Uterus (tissue), 3 donors: ENCODE measurements at regions not wholly inside any gene's neighbourhood (a gene's known extent, or its start where the extent isn't known, plus 50 kb on each side); places are given as distances from the start of the nearest gene placed in this dataset.

Experiments
- DNase-seq, 2 donors: peaks; one replicate each; pipeline ENCODE4 v3.0.0-alpha.2; 2019 to 2020
- H3K27ac ChIP-seq, 2 donors: fragments of 200-600 bp; sonication (generic); 1 replicate in 1 of 2; 2 replicates in 1 of 2; pipeline ENCODE4 v1.5.1; 2016 to 2018
- H3K27me3 ChIP-seq, 2 donors: fragments of 200-600 bp; sonication (generic); one replicate each; pipeline ENCODE4 v1.5.1; 2018 to 2019; ENCODE audit warnings: control low read depth in 1 of 2
- H3K36me3 ChIP-seq, 2 donors: fragments of 200-600 bp; sonication (generic); one replicate each; pipeline ENCODE4 v1.5.1; 2019; ENCODE audit warnings: control low read depth in 1 of 2
- H3K4me1 ChIP-seq, 2 donors: fragments of 200-600 bp; sonication (generic); one replicate each; pipeline ENCODE4 v1.5.1; 2018 to 2019; ENCODE audit warnings: control low read depth in 1 of 2
- H3K4me3 ChIP-seq, 2 donors: fragments of 200-600 bp; sonication (generic); 1 replicate in 1 of 2; 2 replicates in 1 of 2; pipeline ENCODE4 v1.5.1; 2018 to 2019; ENCODE audit warnings: mild to moderate bottlenecking in 1 of 2
- H3K9me3 ChIP-seq, 2 donors: fragments of 200-600 bp; sonication (generic); one replicate each; pipeline ENCODE4 v1.5.1; 2019; ENCODE audit warnings: control low read depth in 1 of 2
- POLR2A ChIP-seq, 2 donors: fragments of 450-650 bp; IDR thresholded peaks; one replicate each; pipeline ENCODE4 v1.6.1; 2016; ENCODE audit warnings: antibody characterized with exemption in 2 of 2, mild to moderate bottlenecking in 1 of 2, moderate library complexity in 1 of 2
- intact Hi-C: fragments of 100-400 bp; cut with DNase I; formaldehyde crosslinking; loops from one replicate; pipeline ENCODE4 v1.15.1; 2023; ENCODE audit warnings: low total_unique reads
- TF ChIP-seq, protein P1 (sequence below), 4 experiments: fragments of 200-600 bp in 2 of 4; fragments of 450-650 bp in 2 of 4; sonication (generic) in 2 of 4; IDR thresholded peaks; one replicate each; pipeline ENCODE4 v1.5.1; 2016 to 2019; ENCODE audit warnings: antibody characterized with exemption in 4 of 4, mild to moderate bottlenecking in 2 of 4, moderate library complexity in 1 of 4
- donor health status: DM: yes; HTN: yes; CAD: no.

GRCh38 chr6:167717867-167718266, 108.8 kb upstream of the AFDN start:
- H3K9me3 ChIP-seq: no peaks in the 10 kb centered on the region
- no peak overlapping the region for H3K4me3 ChIP-seq
- TF ChIP-seq, protein P1, sequence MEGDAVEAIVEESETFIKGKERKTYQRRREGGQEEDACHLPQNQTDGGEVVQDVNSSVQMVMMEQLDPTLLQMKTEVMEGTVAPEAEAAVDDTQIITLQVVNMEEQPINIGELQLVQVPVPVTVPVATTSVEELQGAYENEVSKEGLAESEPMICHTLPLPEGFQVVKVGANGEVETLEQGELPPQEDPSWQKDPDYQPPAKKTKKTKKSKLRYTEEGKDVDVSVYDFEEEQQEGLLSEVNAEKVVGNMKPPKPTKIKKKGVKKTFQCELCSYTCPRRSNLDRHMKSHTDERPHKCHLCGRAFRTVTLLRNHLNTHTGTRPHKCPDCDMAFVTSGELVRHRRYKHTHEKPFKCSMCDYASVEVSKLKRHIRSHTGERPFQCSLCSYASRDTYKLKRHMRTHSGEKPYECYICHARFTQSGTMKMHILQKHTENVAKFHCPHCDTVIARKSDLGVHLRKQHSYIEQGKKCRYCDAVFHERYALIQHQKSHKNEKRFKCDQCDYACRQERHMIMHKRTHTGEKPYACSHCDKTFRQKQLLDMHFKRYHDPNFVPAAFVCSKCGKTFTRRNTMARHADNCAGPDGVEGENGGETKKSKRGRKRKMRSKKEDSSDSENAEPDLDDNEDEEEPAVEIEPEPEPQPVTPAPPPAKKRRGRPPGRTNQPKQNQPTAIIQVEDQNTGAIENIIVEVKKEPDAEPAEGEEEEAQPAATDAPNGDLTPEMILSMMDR (IDR thresholded peaks at IDR 0.05): no peak
- TF ChIP-seq POLR2A (IDR thresholded peaks at IDR 0.05): no peak
- H3K27me3 ChIP-seq: no peaks in the 10 kb centered on the region
- intact Hi-C loops: no loop called here
- no peaks in the 10 kb centered on the region for H3K4me1 ChIP-seq
- no peak overlapping the region for H3K27ac ChIP-seq
- no peaks in the 10 kb centered on the region for H3K36me3 ChIP-seq
- no peak for DNase-seq

DNA sequence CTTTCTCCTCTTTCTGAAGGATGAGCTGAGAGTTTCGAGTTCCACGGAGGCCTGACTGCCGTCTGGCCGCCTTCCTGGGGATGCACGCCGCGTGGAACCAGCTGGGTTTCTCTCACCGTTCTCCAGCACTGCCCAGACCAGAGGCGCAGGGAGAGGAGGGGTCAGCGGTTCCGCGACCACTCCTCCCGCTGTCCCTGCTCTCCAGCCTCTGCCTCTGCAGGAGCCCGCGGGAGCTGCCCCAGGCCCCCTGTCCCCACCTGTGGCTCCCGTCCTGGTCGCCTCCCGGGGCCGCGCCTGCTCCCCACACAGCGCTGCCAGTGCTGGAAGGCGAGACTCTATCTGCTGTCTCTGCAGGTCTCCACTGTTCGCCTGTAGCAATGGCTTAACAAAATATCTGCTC, 106.8 kb upstream of the AFDN start:
- TF ChIP-seq, protein P1 (IDR thresholded peaks at IDR 0.05): no peak
- TF ChIP-seq POLR2A (IDR thresholded peaks at IDR 0.05): no peak
- H3K27me3 ChIP-seq: no peaks in the 10 kb centered on the region
- H3K9me3 ChIP-seq: no peaks in the 10 kb centered on the region
- intact Hi-C loops: no loop called here
- H3K4me1 ChIP-seq: no peaks in the 10 kb centered on the region
- DNase-seq: no peak
- no peak overlapping the region for H3K27ac ChIP-seq
- no peaks in the 10 kb centered on the region for H3K36me3 ChIP-seq
- H3K4me3 ChIP-seq: no peak overlapping the region

- H3K36me3 ChIP-seq: no peaks in the 10 kb centered on the region
- H3K4me1 ChIP-seq: no peaks in the 10 kb centered on the region
- no peak overlapping the region for H3K4me3 ChIP-seq
- no peak for DNase-seq
- TF ChIP-seq, protein P1 (IDR thresholded peaks at IDR 0.05): no peak
- no peak for TF ChIP-seq POLR2A (IDR thresholded peaks at IDR 0.05)
- no peaks in the 10 kb centered on the region for H3K9me3 ChIP-seq
- no peak overlapping the region for H3K27ac ChIP-seq
- intact Hi-C loops: no loop called here
- H3K27me3 ChIP-seq: no peaks in the 10 kb centered on the region
These were observed 106.0 kb upstream of the AFDN start for GRCh38 chr6:167720456-167721285.

GRCh38 chr6:167721291-167721690, 105.4 kb upstream of the AFDN start:
- Histone ChIP-seq H3K27me3 (no peaks in the 10 kb centered on the region), H3K9me3 (no peaks in the 10 kb centered on the region), H3K36me3 (no peaks in the 10 kb centered on the region), H3K4me1 (no peaks in the 10 kb centered on the region), H3K4me3 (no peak overlapping the region), H3K27ac (no peak overlapping the region)
- TF ChIP-seq POLR2A (IDR thresholded peaks at IDR 0.05): no peak
- TF ChIP-seq, protein P1 (IDR thresholded peaks at IDR 0.05): no peak
- intact Hi-C loops: no loop called here
- DNase-seq: no peak

DNA sequence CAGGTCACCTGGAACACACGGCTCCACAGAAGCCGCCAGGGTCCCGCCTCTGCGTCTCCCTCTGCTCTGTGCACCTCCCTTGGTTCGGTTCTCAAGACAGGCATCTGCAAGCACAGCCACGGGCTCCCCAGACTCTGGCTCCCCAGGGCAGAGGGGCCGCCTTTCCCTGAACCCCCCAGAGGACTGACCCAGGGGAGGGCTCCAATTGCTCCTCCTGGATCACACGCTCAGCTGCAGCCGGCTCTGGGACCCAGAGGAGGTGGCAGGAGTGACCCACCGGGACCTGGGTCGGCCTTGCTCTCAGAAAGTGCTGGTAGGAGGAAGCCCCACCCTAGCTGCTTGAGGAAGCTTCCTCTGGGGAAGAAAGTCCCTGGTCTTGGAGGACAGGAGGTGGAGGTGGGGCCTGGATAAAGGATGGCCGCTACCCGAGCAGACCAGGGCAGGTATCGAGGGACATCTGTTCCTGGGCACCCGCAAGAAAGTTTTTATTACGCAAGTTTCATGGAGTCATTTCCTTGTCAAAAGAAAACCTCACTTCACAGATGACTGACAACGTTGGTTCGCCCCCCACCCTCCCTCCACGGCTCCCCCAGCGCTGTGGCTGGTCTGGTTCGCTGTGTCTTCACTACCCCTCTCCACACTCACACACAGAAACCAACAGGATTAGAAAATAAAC, 103.9 kb upstream of the AFDN start:
- no peak for DNase-seq
- TF ChIP-seq POLR2A (IDR thresholded peaks at IDR 0.05): no peak
- TF ChIP-seq, protein P1 (IDR thresholded peaks at IDR 0.05): no peak
- Histone ChIP-seq H3K27me3 (no peaks in the 10 kb centered on the region), H3K36me3 (no peaks in the 10 kb centered on the region), H3K27ac (no peak overlapping the region), H3K4me3 (no peak overlapping the region), H3K9me3 (no peaks in the 10 kb centered on the region), H3K4me1 (no peaks in the 10 kb centered on the region)
- intact Hi-C loops: no loop called here
